Activated naive CD8-positive, alpha-beta T cell treated with anti-CD3 and anti-CD28 coated beads for 36 hours (primary cell): ENCODE measurements at regions not wholly inside any gene's neighbourhood (a gene's known extent, or its start where the extent isn't known, plus 50 kb on each side); places are given as distances from the start of the nearest gene placed in this dataset.

ENCODE experiments used
- DNase-seq: peaks from one replicate; pipeline ENCODE4 v3.0.0; 2021
- H3K27ac Mint-ChIP-seq: one replicate; pipeline ENCODE4 v1.8.0; 2022; ENCODE audit warnings: mild to moderate bottlenecking, moderate library complexity, mixed read lengths
- H3K27me3 Mint-ChIP-seq: one replicate; pipeline ENCODE4 v1.8.0; 2022; ENCODE audit warnings: mild to moderate bottlenecking, mixed read lengths
- H3K36me3 Mint-ChIP-seq: one replicate; pipeline ENCODE4 v1.8.0; 2021; ENCODE audit warnings: mild to moderate bottlenecking, mixed read lengths
- H3K4me1 Mint-ChIP-seq: one replicate; pipeline ENCODE4 v1.8.0; 2021; ENCODE audit warnings: mixed read lengths
- H3K4me3 Mint-ChIP-seq: one replicate; pipeline ENCODE4 v1.8.0; 2022; ENCODE audit warnings: mild to moderate bottlenecking, moderate library complexity, mixed read lengths
- H3K9me3 Mint-ChIP-seq: one replicate; pipeline ENCODE4 v1.8.0; 2022; ENCODE audit warnings: mixed read lengths

DNA sequence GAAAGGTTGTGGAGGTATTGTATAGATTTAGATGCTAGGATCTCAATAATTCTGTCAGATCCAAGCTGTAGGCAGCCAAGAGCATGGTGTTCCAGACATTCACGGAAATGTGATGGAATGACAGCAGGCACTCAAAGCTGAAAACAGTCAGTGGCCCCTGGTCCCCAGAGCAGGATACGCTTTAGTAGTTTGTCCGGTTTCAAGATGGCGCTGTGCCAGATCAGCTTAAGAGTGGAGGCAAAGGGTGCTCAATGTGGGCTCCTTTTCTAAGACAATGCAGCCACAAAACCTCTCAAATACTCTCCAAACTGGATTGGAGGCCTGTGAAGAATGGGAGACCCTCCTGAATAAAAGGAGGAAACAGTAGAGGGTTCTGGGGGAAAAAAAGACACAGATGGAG is 291.2 kb upstream of the HS3ST1 start:
- Mint-ChIP-seq H3K27ac (no peak overlapping the region), H3K36me3 (no peaks in the 10 kb centered on the region), H3K4me3 (no peak overlapping the region), H3K4me1 (no peaks in the 10 kb centered on the region), H3K27me3 (peaks cover 11% of the 10 kb centered on the region), H3K9me3 (no peaks in the 10 kb centered on the region)
- no peak for DNase-seq

DNA sequence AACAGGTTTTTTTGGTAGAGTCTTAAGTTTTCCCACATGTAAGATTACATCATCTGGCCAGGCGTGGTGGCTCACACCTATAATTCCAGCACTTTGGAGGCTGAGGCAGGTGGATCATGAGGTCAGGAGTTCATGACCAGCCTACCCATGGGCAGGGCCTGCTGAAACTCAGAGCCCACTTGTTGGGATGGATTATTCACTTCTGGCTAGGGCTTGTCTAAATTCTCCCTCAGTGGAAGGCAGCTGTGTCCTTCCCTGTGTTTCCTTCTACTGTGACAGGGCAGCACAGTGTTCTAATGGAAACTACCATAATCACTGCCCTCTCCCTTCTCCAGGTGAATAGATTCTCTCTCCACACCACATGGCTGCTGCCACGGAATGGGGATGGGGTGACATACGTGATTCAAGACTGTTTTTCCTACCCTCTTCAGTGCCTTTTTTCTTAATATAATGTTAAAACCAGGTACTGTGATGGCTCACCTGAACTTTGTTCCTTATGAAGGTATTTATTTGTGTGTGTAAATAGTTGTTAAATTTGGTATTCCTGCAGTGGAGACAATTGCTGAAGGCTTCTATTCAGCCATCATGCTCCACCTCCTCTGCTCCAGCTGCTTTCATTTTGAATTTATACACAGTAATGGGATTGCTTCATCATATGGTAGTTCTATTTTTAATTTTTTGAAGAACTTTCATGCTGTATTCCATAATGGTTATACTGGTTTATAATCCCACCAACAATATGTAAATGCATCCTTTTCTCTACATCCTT is 287.2 kb upstream of the HS3ST1 start:
- Mint-ChIP-seq H3K9me3 (no peaks in the 10 kb centered on the region), H3K27ac (no peak overlapping the region), H3K4me3 (no peak overlapping the region), H3K27me3 (peaks cover 12% of the 10 kb centered on the region), H3K36me3 (no peaks in the 10 kb centered on the region), H3K4me1 (no peaks in the 10 kb centered on the region)
- DNase-seq, result no peak

- Mint-ChIP-seq H3K27ac (no peak overlapping the region), H3K9me3 (peaks cover 7% of the 10 kb centered on the region), H3K27me3 (peaks cover 30% of the 10 kb centered on the region), H3K4me3 (no peak overlapping the region), H3K4me1 (no peaks in the 10 kb centered on the region), H3K36me3 (no peaks in the 10 kb centered on the region)
- no peak for DNase-seq
Measured at GRCh38 chr4:11710453-11711093, 281.9 kb upstream of the HS3ST1 start.

- no peak for DNase-seq
- Mint-ChIP-seq H3K9me3 (peaks cover 7% of the 10 kb centered on the region), H3K27ac (no peak overlapping the region), H3K4me3 (no peak overlapping the region), H3K27me3 (peaks cover 15% of the 10 kb centered on the region), H3K36me3 (no peaks in the 10 kb centered on the region), H3K4me1 (no peaks in the 10 kb centered on the region)
Measured at GRCh38 chr4:11704186-11704830, 275.6 kb upstream of the HS3ST1 start.

DNA sequence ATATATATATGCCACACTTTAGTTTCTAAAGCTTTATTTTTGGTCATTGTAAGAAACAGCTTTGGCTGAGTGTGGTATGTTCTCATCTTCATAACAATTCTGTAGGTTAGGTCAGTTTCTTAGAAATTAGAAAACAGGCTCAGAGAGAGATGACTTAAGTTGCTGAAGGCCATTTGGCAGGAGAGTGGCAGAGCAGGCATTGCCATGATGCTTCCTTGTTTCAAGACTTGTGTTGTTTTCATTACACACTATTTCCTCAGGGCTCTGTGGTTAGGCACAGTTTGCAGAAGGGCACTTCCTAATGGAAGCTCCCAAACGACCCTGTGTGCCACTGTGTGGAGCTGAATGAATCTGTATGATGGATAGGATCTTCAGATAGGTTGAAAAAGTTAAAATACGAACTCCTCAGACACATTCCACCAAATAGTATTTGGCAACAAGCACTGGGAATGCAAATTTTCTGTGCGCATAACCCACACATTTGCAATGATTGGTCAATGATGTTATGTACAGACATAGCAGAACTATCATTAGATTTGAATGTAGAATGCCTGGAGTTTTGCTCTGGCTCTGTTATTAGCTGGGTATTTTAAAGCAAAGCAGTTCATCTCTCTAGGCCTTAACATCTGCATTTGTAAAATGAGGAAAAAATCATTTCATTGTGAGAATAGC is 274.3 kb upstream of the HS3ST1 start:
- H3K4me3 Mint-ChIP-seq, result no peak overlapping the region
- H3K36me3 Mint-ChIP-seq, result no peaks in the 10 kb centered on the region
- H3K27me3 Mint-ChIP-seq, result peaks cover 4% of the 10 kb centered on the region
- peaks cover 3% of the 10 kb centered on the region for H3K9me3 Mint-ChIP-seq
- no peak overlapping the region for H3K27ac Mint-ChIP-seq
- DNase-seq, result no peak
- H3K4me1 Mint-ChIP-seq, result no peaks in the 10 kb centered on the region

DNA sequence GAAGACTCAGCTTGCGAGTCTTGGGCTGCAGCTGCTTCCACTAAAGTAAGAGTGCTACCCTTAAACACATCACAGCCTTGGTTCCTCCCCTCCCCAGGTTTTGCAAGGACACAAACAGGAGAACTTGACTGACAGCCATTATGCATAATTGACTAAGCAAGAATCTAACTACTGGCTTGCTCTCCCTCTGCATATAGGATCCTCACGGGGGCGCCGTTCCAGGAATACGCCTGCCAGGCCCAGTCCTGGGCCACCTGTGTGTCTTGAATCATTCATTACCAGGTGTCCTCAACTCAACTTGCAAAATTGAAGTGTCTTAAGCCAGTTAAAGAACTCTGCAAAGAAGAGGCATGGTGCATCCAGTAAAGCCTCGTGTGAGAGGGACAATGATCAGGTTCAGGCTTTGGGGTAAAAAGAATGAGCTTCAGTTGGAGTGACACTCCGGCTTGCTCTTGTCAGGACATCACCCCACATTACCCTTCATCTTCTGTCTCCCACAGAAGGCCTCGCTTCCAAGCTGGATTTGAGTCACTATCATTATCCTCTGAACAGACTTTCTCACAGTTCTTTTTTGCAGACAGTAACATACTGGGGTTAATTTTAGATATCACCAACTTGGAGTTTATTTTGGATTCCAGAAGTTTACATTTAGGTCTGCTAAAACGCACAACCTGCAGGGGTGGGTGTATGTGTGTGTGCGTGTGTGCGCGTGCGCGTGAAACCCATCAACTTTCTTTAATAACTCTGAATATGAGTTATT is 273.5 kb upstream of the HS3ST1 start:
- H3K27me3 Mint-ChIP-seq, result no peaks in the 10 kb centered on the region
- H3K36me3 Mint-ChIP-seq, result no peaks in the 10 kb centered on the region
- no peaks in the 10 kb centered on the region for H3K9me3 Mint-ChIP-seq
- no peak overlapping the region for H3K4me3 Mint-ChIP-seq
- no peak for DNase-seq
- H3K4me1 Mint-ChIP-seq, result no peaks in the 10 kb centered on the region
- H3K27ac Mint-ChIP-seq, result no peak overlapping the region

GRCh38 chr4:11700751-11701226 is 272.1 kb upstream of the HS3ST1 start:
- no peak for DNase-seq
- Mint-ChIP-seq H3K27me3 (no peaks in the 10 kb centered on the region), H3K4me1 (no peaks in the 10 kb centered on the region), H3K4me3 (no peak overlapping the region), H3K9me3 (no peaks in the 10 kb centered on the region), H3K36me3 (no peaks in the 10 kb centered on the region), H3K27ac (no peak overlapping the region)

- Mint-ChIP-seq H3K9me3 (peaks cover 2% of the 10 kb centered on the region), H3K27me3 (no peaks in the 10 kb centered on the region), H3K27ac (no peak overlapping the region), H3K4me1 (no peaks in the 10 kb centered on the region), H3K36me3 (no peaks in the 10 kb centered on the region), H3K4me3 (no peak overlapping the region)
- no peak for DNase-seq
Measured at GRCh38 chr4:11698846-11699590, 270.3 kb upstream of the HS3ST1 start.

DNA sequence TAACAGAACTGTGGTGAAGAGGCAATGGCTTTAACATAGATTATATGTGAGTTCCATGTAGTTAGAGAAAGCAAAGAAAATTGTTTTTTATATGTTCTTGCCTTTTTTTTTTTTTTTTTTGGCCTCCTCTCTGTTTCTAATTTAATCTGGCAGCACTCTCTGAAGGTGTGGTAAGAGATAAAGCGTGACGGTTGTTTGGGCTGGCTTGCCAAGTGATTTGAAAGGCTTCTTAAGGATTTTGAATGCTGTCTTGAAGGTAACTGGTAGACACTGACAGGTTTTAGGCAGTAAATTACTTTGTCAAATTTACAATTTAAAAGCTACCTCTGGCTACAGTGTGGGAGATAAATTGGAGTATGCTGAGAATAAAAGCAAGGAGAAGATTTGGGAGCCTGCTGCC is 269.3 kb upstream of the HS3ST1 start:
- no peaks in the 10 kb centered on the region for H3K36me3 Mint-ChIP-seq
- H3K9me3 Mint-ChIP-seq, result peaks cover 6% of the 10 kb centered on the region
- no peak overlapping the region for H3K27ac Mint-ChIP-seq
- H3K27me3 Mint-ChIP-seq, result no peaks in the 10 kb centered on the region
- no peaks in the 10 kb centered on the region for H3K4me1 Mint-ChIP-seq
- no peak for DNase-seq
- no peak overlapping the region for H3K4me3 Mint-ChIP-seq

GRCh38 chr4:11693693-11694092 is 265.0 kb upstream of the HS3ST1 start:
- Mint-ChIP-seq H3K36me3 (no peaks in the 10 kb centered on the region), H3K27me3 (peaks cover 5% of the 10 kb centered on the region), H3K4me3 (no peak overlapping the region), H3K9me3 (peaks cover 7% of the 10 kb centered on the region), H3K4me1 (no peaks in the 10 kb centered on the region), H3K27ac (no peak overlapping the region)
- no peak for DNase-seq

DNA sequence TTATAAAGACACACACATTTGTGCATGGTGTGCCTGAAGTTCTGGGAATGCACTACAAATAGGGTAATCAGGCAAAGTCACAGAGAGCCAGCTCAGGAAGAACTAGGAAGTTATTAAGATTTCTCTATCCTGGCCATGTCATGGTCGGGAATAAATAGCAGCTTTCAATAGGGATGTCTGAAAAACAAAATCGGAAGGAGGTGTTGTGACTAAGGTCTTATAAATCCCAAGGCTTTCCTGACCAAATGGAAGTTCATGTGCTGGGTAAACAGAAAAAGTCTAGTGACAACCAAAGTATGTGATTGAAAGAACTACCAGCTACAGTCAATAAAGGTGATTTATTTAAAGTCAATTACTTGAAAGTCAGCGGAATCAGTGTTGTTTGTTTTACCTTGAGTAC is 262.5 kb upstream of the HS3ST1 start:
- H3K4me3 Mint-ChIP-seq, result no peak overlapping the region
- peaks cover 10% of the 10 kb centered on the region for H3K27me3 Mint-ChIP-seq
- no peaks in the 10 kb centered on the region for H3K4me1 Mint-ChIP-seq

GRCh38 chr4:11687727-11688126 is 259.0 kb upstream of the HS3ST1 start:
- Mint-ChIP-seq H3K4me3 (no peak overlapping the region), H3K27ac (no peak overlapping the region), H3K36me3 (no peaks in the 10 kb centered on the region), H3K9me3 (no peaks in the 10 kb centered on the region), H3K27me3 (peaks cover 19% of the 10 kb centered on the region), H3K4me1 (no peaks in the 10 kb centered on the region)
- DNase-seq, result no peak

More for the DNA sequence above, 262.5 kb upstream of the HS3ST1 start:
- no peak for DNase-seq
- H3K9me3 Mint-ChIP-seq, result peaks cover 7% of the 10 kb centered on the region
- no peak overlapping the region for H3K27ac Mint-ChIP-seq
- no peaks in the 10 kb centered on the region for H3K36me3 Mint-ChIP-seq

DNA sequence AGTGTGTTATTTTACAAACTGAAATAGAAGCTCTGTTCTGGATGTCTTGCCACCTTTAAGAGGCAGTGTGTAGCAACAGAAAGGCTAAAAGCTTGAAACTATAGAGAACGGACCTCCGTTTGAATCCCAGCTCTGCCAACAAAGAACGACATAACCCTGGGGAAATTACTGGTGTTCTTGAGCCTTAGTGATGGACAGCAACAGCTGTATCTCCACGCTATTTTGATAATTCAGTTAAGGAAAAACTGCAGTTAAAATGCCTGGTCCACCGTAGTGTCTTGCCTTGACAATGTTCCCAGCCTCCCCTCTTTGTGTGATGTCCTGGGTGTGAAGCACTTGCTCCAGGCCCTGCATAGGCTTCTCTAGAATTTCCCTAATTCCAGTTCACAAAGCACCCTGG is 256.8 kb upstream of the HS3ST1 start:
- Mint-ChIP-seq H3K9me3 (no peaks in the 10 kb centered on the region), H3K27ac (no peak overlapping the region), H3K4me1 (no peaks in the 10 kb centered on the region), H3K36me3 (no peaks in the 10 kb centered on the region), H3K27me3 (peaks cover 19% of the 10 kb centered on the region), H3K4me3 (no peak overlapping the region)
- no peak for DNase-seq
